GM21360 (cell line): ENCODE measurements at regions not wholly inside any gene's neighbourhood (a gene's known extent, or its start where the extent isn't known, plus 50 kb on each side); places are given as distances from the start of the nearest gene placed in this dataset.
"Not testable (repeated sequence)": the region's sequence is repeated elsewhere in the genome, so short reads cannot be mapped to it uniquely, and the experiment has no call there.

Experiments
- ATAC-seq: cut with Tn5 transposase; IDR thresholded peaks from one replicate; pipeline ENCODE4 v1.9.1; 2021; ENCODE audit warnings: mild to moderate bottlenecking, moderate library complexity; ENCODE audit not compliant: unreplicated experiment

- no peak for ATAC-seq
Measured at GRCh38 chr14:40758076-40758475, 848.6 kb upstream of the LRFN5 start.

DNA sequence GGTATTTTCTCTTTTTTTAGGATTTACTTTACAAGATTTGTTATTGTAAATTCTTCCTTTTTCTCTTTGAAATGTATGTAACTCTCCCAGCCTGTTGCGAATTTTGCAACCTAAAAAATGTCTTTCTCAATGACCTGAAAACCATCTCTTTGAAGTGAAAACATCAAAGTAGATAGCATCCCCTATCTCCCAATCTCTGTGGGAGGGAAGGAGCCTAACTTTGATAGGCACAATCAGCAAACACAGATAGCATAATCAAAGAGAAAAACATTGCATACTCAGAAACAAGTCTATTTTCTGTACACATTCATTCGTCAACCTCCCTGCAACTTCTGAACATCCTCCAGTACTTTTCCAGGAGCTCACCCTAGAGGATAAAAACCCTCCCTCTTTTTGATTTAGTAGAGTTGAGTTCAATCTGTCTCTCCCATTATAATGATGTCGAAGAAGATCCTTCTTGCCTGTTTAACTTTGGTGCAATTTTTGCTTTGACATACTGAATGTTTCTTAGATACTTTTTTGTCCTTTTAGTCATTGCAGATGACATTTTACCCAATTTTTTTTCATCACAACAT is 849.2 kb upstream of the LRFN5 start:
- ATAC-seq, result no peak

GRCh38 chr14:40733206-40733605 is 873.5 kb upstream of the LRFN5 start:
- no peak for ATAC-seq

DNA sequence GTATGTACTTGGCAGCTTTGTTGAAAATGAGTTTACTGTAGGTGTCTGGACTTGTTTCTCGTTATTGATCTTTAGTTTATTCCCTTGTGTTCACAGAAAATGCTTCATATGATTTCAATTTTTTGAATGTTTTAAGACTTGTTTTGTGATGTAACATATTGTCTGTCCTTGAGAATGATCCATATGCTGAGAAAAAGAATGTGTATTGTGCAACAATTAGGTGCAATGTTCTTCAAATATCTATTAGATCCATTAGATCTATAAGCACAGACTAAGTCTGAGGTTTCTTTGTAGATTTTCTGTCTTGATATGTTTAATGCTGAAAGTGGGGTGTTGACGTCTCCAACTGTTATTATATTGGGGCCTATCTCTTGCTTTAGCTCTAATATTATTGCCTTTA is 879.6 kb upstream of the LRFN5 start:
- no peak for ATAC-seq

- ATAC-seq, result no peak
Measured at GRCh38 chr14:40713387-40713786, 893.3 kb upstream of the LRFN5 start.

- ATAC-seq, result no peak
Measured at GRCh38 chr14:40697231-40697630, 909.4 kb upstream of the LRFN5 start.

GRCh38 chr14:40694023-40694422 is 912.7 kb upstream of the LRFN5 start:
- no peak for ATAC-seq

DNA sequence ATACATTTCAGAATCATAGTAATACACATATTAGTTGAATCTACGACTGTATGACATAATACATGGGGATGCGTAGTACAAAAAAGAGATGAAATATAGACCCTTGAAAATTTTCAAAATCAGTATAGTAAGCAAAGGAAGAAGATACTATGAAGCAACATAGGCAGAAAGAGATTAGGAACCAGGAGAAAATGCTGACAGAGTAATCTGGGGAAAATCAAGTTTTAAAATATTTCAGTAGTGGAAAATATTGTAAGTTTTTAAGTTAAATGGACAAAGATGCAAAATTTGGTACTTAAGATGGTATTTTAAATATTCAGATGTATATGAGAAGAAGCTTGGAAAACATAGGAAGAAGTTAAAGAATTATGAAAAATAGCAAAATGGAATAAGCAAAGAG is 915.6 kb upstream of the LRFN5 start:
- ATAC-seq, result no peak

- ATAC-seq, result no peak
Measured at GRCh38 chr14:40685764-40686163, 920.9 kb upstream of the LRFN5 start.

GRCh38 chr14:40684328-40684727 is 922.3 kb upstream of the LRFN5 start:
- ATAC-seq, result no peak

DNA sequence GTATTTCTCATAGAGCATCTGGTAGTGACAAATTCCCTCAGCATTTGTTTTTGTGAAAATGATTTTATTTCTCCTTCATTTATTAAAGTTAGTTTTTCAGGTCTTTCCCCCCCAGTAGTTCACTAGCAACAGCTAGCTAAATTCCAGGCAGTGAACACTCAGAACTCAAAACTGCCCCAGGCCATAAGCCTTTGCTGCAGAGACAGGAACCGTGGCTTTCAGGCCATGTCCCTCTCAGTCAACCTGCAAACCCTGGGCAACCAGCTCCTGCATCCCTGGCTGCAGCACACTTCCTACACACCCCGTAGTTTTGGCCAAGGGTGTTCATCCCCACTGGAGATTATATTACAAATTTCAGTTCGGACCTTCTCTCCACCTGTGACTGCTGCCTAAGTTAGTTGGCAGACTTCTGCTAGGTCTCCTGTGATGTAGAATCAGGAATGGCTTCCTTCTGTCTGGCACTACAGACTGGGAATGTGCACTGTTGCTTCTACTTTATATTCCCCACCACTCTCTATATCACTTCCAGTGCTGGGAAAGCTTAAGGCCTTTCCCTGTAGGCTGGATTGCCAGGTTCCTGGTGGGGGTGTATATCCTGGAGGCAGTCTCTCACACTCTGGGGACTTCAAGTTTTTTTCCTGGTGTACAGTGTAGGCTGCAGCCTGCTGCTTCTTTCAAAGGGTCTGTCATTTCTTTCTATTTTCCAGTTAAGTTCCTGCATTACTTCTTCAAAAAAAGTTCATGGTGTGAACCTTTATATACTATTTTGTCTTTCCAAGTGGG is 924.4 kb upstream of the LRFN5 start:
- ATAC-seq, result no peak

DNA sequence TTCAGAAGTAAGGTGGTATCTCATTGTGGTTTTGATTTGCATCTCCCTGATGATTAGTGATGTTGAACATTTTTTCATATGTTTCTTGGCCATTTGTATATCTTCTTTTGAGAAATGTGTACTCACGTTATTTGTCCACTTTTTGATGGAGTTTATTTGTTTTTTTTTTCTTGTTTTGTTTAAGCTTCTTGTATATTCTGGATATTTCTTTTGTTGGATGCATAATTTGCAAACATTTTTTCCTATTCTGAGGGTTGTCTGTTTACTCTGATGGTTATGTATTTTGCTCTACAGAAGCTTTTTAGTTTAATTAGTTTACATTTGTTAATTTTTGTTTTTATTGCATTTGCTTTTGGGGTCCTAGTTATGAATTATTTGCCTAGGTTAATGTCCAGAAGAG is 927.4 kb upstream of the LRFN5 start:
- no peak for ATAC-seq

- not testable (repeated sequence) for ATAC-seq
Measured at GRCh38 chr14:40677206-40677605, 929.5 kb upstream of the LRFN5 start.

DNA sequence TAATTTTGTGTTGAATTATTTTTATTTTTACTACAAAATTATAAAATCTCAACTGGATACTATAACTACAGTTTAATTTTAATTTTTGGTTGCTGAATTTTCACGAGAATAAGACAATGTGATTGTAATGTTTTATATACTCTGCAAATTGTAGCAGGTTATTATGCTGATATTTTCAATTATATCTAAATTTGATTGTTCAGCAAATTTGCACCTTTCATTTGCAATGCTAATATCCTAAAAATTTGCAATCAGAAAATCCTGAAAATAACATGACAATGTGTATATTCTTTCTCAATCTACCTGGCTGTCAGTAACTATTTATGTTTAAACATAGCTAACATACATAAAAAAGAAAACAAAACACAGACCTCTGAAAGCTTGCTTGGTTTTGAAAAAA is 932.2 kb upstream of the LRFN5 start:
- ATAC-seq, result no peak

DNA sequence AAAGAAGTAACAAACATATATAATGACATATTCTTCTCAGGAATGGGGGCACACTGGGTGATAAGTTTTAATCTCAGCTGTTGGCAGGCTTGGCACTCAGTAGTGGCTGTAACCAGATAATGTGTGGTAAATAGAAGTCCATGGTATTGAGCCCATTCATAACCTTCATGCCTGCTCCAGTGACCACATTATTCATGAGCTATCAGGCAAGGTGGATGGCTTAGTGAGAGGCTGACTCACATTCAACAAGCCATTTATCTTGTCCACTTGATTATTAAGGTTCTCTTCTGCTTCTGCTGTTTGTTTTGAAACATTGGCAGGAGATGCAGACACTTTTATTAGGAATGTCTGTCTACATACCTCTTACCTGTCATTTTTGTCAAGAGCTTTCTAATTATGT is 950.4 kb upstream of the LRFN5 start:
- ATAC-seq, result no peak

- ATAC-seq, result no peak
Measured at GRCh38 chr14:40652089-40652691, 954.5 kb upstream of the LRFN5 start.

DNA sequence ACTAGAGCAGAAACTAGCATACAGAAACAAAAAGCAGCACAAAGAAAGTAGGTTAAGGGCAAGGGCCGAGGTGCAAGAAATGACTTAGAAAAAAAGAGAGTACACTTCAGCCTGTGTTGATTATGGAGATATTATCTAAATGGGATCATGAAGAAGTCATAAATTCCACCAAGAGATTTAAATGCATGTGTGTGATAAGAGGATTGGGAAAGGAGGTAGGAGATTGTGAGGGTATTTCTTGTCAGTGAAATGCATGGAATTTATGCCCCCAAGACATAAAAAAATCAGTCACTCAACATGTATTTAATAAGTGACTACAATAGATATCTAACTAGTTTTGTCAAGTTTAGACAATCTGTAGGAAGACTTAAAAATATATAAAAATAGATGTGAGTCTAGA is 976.2 kb upstream of the LRFN5 start:
- no peak for ATAC-seq

DNA sequence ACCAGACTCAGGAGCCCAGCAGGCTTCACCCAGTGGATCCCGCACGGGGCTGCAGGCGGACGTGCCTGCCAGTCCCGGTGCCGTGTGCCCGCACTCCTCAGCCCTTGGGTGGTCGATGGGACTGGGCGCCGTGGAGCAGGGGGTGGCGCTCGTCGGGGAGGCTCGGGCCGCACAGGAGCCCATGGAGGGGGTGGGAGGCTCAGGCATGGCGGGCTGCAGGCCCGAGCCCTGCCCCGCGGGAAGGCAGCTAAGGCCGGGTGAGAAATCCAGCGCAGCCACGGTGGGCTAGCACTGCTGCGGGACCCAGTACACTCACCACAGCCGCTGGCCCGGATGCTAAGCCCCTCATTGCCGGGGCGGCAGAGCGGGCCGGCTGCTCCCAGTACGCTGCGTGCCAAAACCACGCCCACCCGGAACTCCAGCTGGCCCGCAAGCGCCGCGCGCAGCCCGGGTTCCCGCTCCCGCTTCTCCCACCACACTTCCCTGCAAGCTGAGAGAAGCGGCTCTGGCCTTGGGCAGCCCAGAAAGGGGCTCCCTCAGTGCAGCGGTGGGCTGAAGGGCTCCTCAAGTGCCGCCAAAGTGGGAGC is 977.0 kb upstream of the LRFN5 start:
- not testable (repeated sequence) for ATAC-seq

- no peak for ATAC-seq
Measured at GRCh38 chr14:40629144-40629543, 977.5 kb upstream of the LRFN5 start.

DNA sequence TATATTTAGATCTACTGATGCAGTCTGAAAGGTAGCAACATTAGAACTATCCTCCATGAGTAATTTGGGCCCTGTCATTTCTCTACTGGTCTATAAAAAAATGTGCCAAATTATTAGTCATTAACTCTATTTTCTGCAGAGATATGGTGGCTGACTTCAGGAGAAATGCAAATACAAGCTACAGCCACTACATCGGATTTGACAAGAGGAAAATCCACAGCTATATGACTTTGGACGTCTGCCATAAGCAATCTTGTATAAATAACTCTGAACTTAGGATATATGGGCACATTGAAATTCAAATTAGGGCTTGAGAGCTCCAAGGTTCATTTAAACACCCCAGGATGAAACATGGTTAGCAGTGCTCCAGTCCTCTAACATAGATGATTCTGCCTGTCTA is 983.0 kb upstream of the LRFN5 start:
- no peak for ATAC-seq

- no peak for ATAC-seq
Measured at GRCh38 chr14:40618225-40618898, 988.3 kb upstream of the LRFN5 start.
